A549 (cell line): ENCODE measurements at regions not wholly inside any gene's neighbourhood (a gene's known extent, or its start where the extent isn't known, plus 50 kb on each side); places are given as distances from the start of the nearest gene placed in this dataset.

Experiments
- ATAC-seq, 2 experiments: fragments of 200-7000 bp in 1 of 2; fragments of >200 bp in 1 of 2; cut with Nextera tagmentation in 1 of 2; cut with Tn5 transposase in 1 of 2; 3 replicates each; pipeline versions ENCODE4 v1.8.0 to v1.9.1; 2018 to 2020; ENCODE audit warnings: mild to moderate bottlenecking in 1 of 2, moderate library complexity in 1 of 2
- CTCF ChIA-PET: fragments of 300-600 bp; sonication (Branson Sonifier 250); formaldehyde crosslinking; extraction: SDS; loops from one replicate; lab custom pipeline; 2021; ENCODE audit warnings: antibody characterized with exemption, inconsistent platforms; lab: Yijun Ruan, JAX
- POLR2A ChIA-PET: fragments of 350-600 bp; formaldehyde crosslinking; extraction: SDS; loops from one replicate; lab custom pipeline; 2021; ENCODE audit warnings: antibody characterized with exemption, inconsistent platforms; lab: Yijun Ruan, JAX
- DNase-seq, 2 experiments: peaks; one replicate each; pipeline versions ENCODE4 v3.0.0 to v3.0.0-alpha.2; 2011 to 2016; ENCODE audit warnings: low read depth in 1 of 2, low spot score in 1 of 2
- FAIRE-seq: peaks from 2 replicates; lab custom pipeline; 2011; peaks lifted over from hg19 to GRCh38; lab: Jason Lieb, UNC
- H3K27ac ChIP-seq, 2 experiments: fragments of >200 bp; sonication (Bioruptor Twin); formaldehyde crosslinking; 3 replicates each; pipeline ENCODE4 v1.5.1; 2016 to 2017
- H3K4me1 ChIP-seq: fragments of >200 bp; sonication (Bioruptor Twin); formaldehyde crosslinking; 3 replicates; pipeline ENCODE4 v1.6.1; 2016
- H3K4me2 ChIP-seq: fragments of >200 bp; sonication (Bioruptor Twin); formaldehyde crosslinking; 3 replicates; pipeline ENCODE4 v1.6.1; 2016
- H3K4me3 ChIP-seq: fragments of >200 bp; sonication (Bioruptor Twin); formaldehyde crosslinking; 3 replicates; pipeline ENCODE4 v1.5.1; 2016
- H3K9me3 ChIP-seq: fragments of >200 bp; sonication (Bioruptor Twin); formaldehyde crosslinking; 3 replicates; pipeline ENCODE4 v1.6.1; 2016
- CHD2 ChIP-seq: fragments of 150-350 bp; IDR thresholded peaks from 2 replicates; pipeline ENCODE4 v1.6.1; 2014; ENCODE audit warnings: low read length; ENCODE audit not compliant: partially characterized antibody
- EP300 ChIP-seq, 2 experiments: fragments of >200 bp; sonication (Bioruptor Twin); formaldehyde crosslinking; IDR thresholded peaks; 2 replicates in 1 of 2; 3 replicates in 1 of 2; pipeline ENCODE4 v1.6.1; 2016 to 2017
- ESRRA ChIP-seq: fragments of 150-350 bp; IDR thresholded peaks from 2 replicates; pipeline ENCODE4 v1.6.1; 2014; ENCODE audit warnings: mild to moderate bottlenecking, low read length, borderline replicate concordance
- FOSB ChIP-seq: fragments of 250-450 bp; sonication (Bioruptor Pico); IDR thresholded peaks from 2 replicates; pipeline ENCODE4 v1.5.0; 2020; ENCODE audit warnings: mild to moderate bottlenecking, moderate library complexity
- FOSL2 ChIP-seq, 2 experiments: fragments of 450-650 bp in 1 of 2; fragments of >200 bp in 1 of 2; sonication (Bioruptor Twin) in 1 of 2; formaldehyde crosslinking; IDR thresholded peaks; 2 replicates each; pipeline versions ENCODE4 v1.5.0 to v1.6.1; 2016 to 2020; ENCODE audit warnings: mild to moderate bottlenecking in 1 of 2, moderate library complexity in 1 of 2
- FOXS1 ChIP-seq: fragments of 250-450 bp; sonication (Bioruptor Pico); IDR thresholded peaks from 2 replicates; pipeline ENCODE4 v1.5.0; 2020; ENCODE audit warnings: mild to moderate bottlenecking, moderate library complexity
- GATA3 ChIP-seq: IDR thresholded peaks from 2 replicates; pipeline ENCODE4 v1.6.1; 2012; ENCODE audit warnings: borderline replicate concordance
- HOXB5 ChIP-seq: fragments of 250-450 bp; sonication (Bioruptor Pico); IDR thresholded peaks from 2 replicates; pipeline ENCODE4 v1.5.0; 2020; ENCODE audit warnings: mild to moderate bottlenecking, moderate library complexity
- JUNB ChIP-seq: fragments of >200 bp; sonication (Bioruptor Twin); formaldehyde crosslinking; IDR thresholded peaks from 2 replicates; pipeline ENCODE4 v1.6.1; 2016
- MAFK ChIP-seq: fragments of 450-650 bp; IDR thresholded peaks from 2 replicates; pipeline ENCODE4 v1.6.1; 2014; ENCODE audit not compliant: partially characterized antibody
- MYC ChIP-seq: IDR thresholded peaks from 2 replicates; pipeline ENCODE4 v1.6.1; 2012; ENCODE audit warnings: mild to moderate bottlenecking, inconsistent platforms, low read length, improper control_type of control experiment, borderline replicate concordance
- NPAS2 ChIP-seq: fragments of 250-450 bp; sonication (Bioruptor Pico); IDR thresholded peaks from 2 replicates; pipeline ENCODE4 v1.8.0; 2022; ENCODE audit warnings: mild to moderate bottlenecking, moderate library complexity, borderline replicate concordance
- RARB ChIP-seq: fragments of 250-450 bp; sonication (Bioruptor Pico); IDR thresholded peaks from 2 replicates; pipeline ENCODE4 v1.8.0; 2021; ENCODE audit warnings: mild to moderate bottlenecking, moderate library complexity
- TFCP2L1 ChIP-seq: fragments of 250-450 bp; sonication (Bioruptor Pico); IDR thresholded peaks from 2 replicates; pipeline ENCODE4 v1.5.0; 2021; ENCODE audit warnings: mild to moderate bottlenecking
- ZNF302 ChIP-seq: fragments of 250-450 bp; sonication (Bioruptor Pico); IDR thresholded peaks from 2 replicates; pipeline ENCODE4 v1.9.0; 2021; ENCODE audit warnings: inconsistent platforms, mild to moderate bottlenecking, moderate library complexity
- WGBS: methylation state at CpG from one replicate; pipeline ENCODE4 v1.1.6; 2017; ENCODE audit errors: missing lambda C conversion rate; 5-methylcytosine and 5-hydroxymethylcytosine counted together
- TF ChIP-seq, protein P1 (sequence below): fragments of 150-350 bp; IDR thresholded peaks from 2 replicates; pipeline ENCODE4 v1.6.1; 2014; ENCODE audit warnings: low read depth, mild to moderate bottlenecking, low read length
- TF ChIP-seq, protein P2 (sequence below): IDR thresholded peaks from 2 replicates; pipeline ENCODE4 v1.6.1; 2012
- TF ChIP-seq, protein P3 (sequence below): fragments of 250-450 bp; sonication (Bioruptor Pico); IDR thresholded peaks from 2 replicates; pipeline ENCODE4 v1.5.0; 2020; ENCODE audit warnings: low read depth, mild to moderate bottlenecking, moderate library complexity
- TF ChIP-seq, protein P4 (sequence below): fragments of 200-600 bp; sonication (generic); IDR thresholded peaks from 2 replicates; pipeline ENCODE4 v1.6.1; 2016; ENCODE audit warnings: antibody characterized with exemption, mild to moderate bottlenecking, moderate library complexity
- TF ChIP-seq, protein P5 (sequence below): fragments of 250-450 bp; sonication (Bioruptor Pico); IDR thresholded peaks from 2 replicates; pipeline ENCODE4 v1.5.0; 2021; ENCODE audit warnings: mild to moderate bottlenecking, moderate library complexity, borderline replicate concordance
- TF ChIP-seq, protein P6 (sequence below): fragments of >200 bp; sonication (Bioruptor Twin); formaldehyde crosslinking; IDR thresholded peaks from 2 replicates; pipeline ENCODE4 v1.6.1; 2016
- TF ChIP-seq, protein P7 (sequence below): IDR thresholded peaks from 2 replicates; pipeline ENCODE4 v1.6.1; 2012; ENCODE audit warnings: low read depth, borderline replicate concordance

DNA sequence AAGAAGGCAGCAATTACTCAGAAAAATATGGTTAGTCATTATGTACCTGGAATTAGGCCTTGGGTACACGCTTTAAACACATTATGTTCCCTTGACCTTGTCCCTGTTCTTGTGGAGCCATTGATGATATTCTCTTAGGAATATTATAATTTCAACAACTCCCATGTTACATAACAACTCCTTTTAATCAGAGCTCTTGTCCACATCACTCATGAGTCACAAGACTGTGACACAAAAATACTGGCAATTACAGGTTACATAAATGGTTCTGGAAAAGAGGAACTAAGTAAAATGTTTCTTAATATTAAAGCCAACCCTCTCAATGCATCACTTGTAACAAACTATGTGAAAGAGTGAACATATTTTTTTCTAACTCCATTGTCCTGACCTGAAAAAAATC, 143.8 kb upstream of the PCLO start:
- Histone ChIP-seq H3K4me1 (no peaks in the 10 kb centered on the region), H3K4me3 (no peak overlapping the region)
- WGBS, result 2% methylated on average over 1 of the region's 1 CpG
- no peak for TF ChIP-seq JUNB
- TF ChIP-seq TFCP2L1 (CRISPR knock-in tag), result no peak
- TF ChIP-seq MAFK, result no peak
- no peak for TF ChIP-seq EP300 (IDR thresholded peaks at IDR 0.05)
- no peak for TF ChIP-seq ZNF302 (CRISPR knock-in tag)
- TF ChIP-seq, protein P1, sequence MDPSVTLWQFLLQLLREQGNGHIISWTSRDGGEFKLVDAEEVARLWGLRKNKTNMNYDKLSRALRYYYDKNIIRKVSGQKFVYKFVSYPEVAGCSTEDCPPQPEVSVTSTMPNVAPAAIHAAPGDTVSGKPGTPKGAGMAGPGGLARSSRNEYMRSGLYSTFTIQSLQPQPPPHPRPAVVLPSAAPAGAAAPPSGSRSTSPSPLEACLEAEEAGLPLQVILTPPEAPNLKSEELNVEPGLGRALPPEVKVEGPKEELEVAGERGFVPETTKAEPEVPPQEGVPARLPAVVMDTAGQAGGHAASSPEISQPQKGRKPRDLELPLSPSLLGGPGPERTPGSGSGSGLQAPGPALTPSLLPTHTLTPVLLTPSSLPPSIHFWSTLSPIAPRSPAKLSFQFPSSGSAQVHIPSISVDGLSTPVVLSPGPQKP, result no peak
- TF ChIP-seq, protein P2, sequence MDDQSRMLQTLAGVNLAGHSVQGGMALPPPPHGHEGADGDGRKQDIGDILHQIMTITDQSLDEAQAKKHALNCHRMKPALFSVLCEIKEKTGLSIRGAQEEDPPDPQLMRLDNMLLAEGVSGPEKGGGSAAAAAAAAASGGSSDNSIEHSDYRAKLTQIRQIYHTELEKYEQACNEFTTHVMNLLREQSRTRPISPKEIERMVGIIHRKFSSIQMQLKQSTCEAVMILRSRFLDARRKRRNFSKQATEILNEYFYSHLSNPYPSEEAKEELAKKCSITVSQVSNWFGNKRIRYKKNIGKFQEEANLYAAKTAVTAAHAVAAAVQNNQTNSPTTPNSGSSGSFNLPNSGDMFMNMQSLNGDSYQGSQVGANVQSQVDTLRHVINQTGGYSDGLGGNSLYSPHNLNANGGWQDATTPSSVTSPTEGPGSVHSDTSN, result no peak
- TF ChIP-seq, protein P3, sequence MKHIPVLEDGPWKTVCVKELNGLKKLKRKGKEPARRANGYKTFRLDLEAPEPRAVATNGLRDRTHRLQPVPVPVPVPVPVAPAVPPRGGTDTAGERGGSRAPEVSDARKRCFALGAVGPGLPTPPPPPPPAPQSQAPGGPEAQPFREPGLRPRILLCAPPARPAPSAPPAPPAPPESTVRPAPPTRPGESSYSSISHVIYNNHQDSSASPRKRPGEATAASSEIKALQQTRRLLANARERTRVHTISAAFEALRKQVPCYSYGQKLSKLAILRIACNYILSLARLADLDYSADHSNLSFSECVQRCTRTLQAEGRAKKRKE (CRISPR knock-in tag), result no peak
- no peak for TF ChIP-seq FOSL2 (IDR thresholded peaks at IDR 0.05)
- TF ChIP-seq FOSL2 (CRISPR knock-in tag; IDR thresholded peaks at IDR 0.05), result no peak
- TF ChIP-seq, protein P4, sequence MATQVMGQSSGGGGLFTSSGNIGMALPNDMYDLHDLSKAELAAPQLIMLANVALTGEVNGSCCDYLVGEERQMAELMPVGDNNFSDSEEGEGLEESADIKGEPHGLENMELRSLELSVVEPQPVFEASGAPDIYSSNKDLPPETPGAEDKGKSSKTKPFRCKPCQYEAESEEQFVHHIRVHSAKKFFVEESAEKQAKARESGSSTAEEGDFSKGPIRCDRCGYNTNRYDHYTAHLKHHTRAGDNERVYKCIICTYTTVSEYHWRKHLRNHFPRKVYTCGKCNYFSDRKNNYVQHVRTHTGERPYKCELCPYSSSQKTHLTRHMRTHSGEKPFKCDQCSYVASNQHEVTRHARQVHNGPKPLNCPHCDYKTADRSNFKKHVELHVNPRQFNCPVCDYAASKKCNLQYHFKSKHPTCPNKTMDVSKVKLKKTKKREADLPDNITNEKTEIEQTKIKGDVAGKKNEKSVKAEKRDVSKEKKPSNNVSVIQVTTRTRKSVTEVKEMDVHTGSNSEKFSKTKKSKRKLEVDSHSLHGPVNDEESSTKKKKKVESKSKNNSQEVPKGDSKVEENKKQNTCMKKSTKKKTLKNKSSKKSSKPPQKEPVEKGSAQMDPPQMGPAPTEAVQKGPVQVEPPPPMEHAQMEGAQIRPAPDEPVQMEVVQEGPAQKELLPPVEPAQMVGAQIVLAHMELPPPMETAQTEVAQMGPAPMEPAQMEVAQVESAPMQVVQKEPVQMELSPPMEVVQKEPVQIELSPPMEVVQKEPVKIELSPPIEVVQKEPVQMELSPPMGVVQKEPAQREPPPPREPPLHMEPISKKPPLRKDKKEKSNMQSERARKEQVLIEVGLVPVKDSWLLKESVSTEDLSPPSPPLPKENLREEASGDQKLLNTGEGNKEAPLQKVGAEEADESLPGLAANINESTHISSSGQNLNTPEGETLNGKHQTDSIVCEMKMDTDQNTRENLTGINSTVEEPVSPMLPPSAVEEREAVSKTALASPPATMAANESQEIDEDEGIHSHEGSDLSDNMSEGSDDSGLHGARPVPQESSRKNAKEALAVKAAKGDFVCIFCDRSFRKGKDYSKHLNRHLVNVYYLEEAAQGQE, result no peak
- no peak for TF ChIP-seq ESRRA
- TF ChIP-seq RARB (CRISPR knock-in tag), result no peak
- no peak for TF ChIP-seq MYC
- TF ChIP-seq, protein P5, sequence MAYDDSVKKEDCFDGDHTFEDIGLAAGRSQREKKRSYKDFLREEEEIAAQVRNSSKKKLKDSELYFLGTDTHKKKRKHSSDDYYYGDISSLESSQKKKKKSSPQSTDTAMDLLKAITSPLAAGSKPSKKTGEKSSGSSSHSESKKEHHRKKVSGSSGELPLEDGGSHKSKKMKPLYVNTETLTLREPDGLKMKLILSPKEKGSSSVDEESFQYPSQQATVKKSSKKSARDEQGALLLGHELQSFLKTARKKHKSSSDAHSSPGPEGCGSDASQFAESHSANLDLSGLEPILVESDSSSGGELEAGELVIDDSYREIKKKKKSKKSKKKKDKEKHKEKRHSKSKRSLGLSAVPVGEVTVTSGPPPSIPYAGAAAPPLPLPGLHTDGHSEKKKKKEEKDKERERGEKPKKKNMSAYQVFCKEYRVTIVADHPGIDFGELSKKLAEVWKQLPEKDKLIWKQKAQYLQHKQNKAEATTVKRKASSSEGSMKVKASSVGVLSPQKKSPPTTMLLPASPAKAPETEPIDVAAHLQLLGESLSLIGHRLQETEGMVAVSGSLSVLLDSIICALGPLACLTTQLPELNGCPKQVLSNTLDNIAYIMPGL, result no peak
- no peak for TF ChIP-seq GATA3
- TF ChIP-seq FOXS1, result no peak
- TF ChIP-seq, all 56 proteins: peak for 0
- ATAC-seq (no peak), FAIRE-seq (no peak), DNase-seq (no peak)
- ChIA-PET CTCF (no interaction called here), POLR2A (no interaction called here)
- H3K9me3 ChIP-seq, result no peaks in the 10 kb centered on the region
- no peak overlapping the region for H3K27ac ChIP-seq
- no peak overlapping the region for H3K4me2 ChIP-seq

DNA sequence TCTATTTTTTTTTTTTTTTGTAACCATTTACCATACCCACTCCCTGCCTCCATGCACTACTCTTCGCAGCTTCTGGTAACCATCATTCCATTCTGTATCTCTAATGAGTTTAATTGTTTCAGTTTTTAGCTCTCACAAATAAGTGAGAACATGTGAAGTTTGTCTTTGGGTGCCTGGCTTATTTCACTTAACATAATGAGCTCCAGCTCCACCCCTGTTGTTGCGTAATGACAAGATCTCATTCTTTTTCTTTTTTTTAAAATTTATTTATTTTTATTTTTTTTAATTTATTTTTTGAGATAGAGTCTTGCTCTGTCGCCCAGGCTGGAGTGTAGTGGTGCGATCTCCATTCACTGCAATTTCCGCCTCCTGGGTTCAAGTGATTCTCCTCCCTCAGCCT, 142.3 kb upstream of the PCLO start:
- CTCF ChIA-PET, result interaction anchor here (0.6 kb wide), 1 partner anchor 159 kb away, joined by 3 read pairs; no protein-coding TSS in a partner anchor
- Histone ChIP-seq H3K4me3 (no peak overlapping the region), H3K4me2 (no peak overlapping the region), H3K9me3 (no peaks in the 10 kb centered on the region), H3K27ac (no peak overlapping the region), H3K4me1 (no peaks in the 10 kb centered on the region)
- FAIRE-seq (no peak), DNase-seq (no peak), ATAC-seq (no peak)
- 93% methylated on average over 5 of the region's 5 CpGs for WGBS
- TF ChIP-seq FOSB (CRISPR knock-in tag) (no peak), NPAS2 (CRISPR knock-in tag) (no peak), CHD2 (no peak), HOXB5 (CRISPR knock-in tag) (no peak), MAFK (no peak), ESRRA (no peak), EP300 (IDR thresholded peaks at IDR 0.05) (no peak)
- TF ChIP-seq, protein P6, sequence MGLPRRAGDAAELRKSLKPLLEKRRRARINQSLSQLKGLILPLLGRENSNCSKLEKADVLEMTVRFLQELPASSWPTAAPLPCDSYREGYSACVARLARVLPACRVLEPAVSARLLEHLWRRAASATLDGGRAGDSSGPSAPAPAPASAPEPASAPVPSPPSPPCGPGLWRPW, result no peak
- TF ChIP-seq, protein P7, sequence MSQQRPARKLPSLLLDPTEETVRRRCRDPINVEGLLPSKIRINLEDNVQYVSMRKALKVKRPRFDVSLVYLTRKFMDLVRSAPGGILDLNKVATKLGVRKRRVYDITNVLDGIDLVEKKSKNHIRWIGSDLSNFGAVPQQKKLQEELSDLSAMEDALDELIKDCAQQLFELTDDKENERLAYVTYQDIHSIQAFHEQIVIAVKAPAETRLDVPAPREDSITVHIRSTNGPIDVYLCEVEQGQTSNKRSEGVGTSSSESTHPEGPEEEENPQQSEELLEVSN, result no peak
- POLR2A ChIA-PET, result no interaction called here
